Keratinocyte (primary cell): ENCODE measurements at regions not wholly inside any gene's neighbourhood (a gene's known extent, or its start where the extent isn't known, plus 50 kb on each side); places are given as distances from the start of the nearest gene placed in this dataset.

Experiments
- DNase-seq: peaks from one replicate; pipeline ENCODE4 v3.0.0-alpha.2; 2011; ENCODE audit warnings: low read depth, missing footprints, low spot score
- FAIRE-seq: peaks from 2 replicates; lab custom pipeline; 2011; peaks lifted over from hg19 to GRCh38; lab: Jason Lieb, UNC
- H2AFZ ChIP-seq: 2 replicates; pipeline ENCODE4 v1.6.0; 2012; ENCODE audit warnings: low read length, control low read depth, inconsistent platforms; ENCODE audit not compliant: control insufficient read depth
- H3K27ac ChIP-seq: 2 replicates; pipeline ENCODE4 v1.5.1; 2011; ENCODE audit warnings: low read length; ENCODE audit not compliant: control insufficient read depth, insufficient read depth
- H3K27me3 ChIP-seq: 3 replicates; pipeline ENCODE4 v1.6.0; 2011; ENCODE audit warnings: low read length; ENCODE audit not compliant: control insufficient read depth, insufficient read depth; ENCODE audit errors: extremely low read depth
- H3K36me3 ChIP-seq, 2 experiments: 2 replicates in 1 of 2; 3 replicates in 1 of 2; pipeline ENCODE4 v1.5.1; 2011; ENCODE audit warnings: low read length in 2 of 2, mild to moderate bottlenecking in 1 of 2; ENCODE audit not compliant: control insufficient read depth in 2 of 2, insufficient read depth in 2 of 2; ENCODE audit errors: extremely low read depth in 1 of 2
- H3K4me1 ChIP-seq: 3 replicates; pipeline ENCODE4 v1.5.1; 2011; ENCODE audit warnings: low read length; ENCODE audit not compliant: control insufficient read depth, insufficient read depth; ENCODE audit errors: extremely low read depth
- H3K4me2 ChIP-seq: 3 replicates; pipeline ENCODE4 v1.6.0; 2011; ENCODE audit warnings: low read depth, low read length; ENCODE audit not compliant: control insufficient read depth, insufficient read depth; ENCODE audit errors: extremely low read depth
- H3K4me3 ChIP-seq, 3 experiments: fragments of 200-600 bp in 1 of 3; sonication (generic) in 1 of 3; 2 replicates in 2 of 3; 3 replicates in 1 of 3; pipeline ENCODE4 v1.5.1; 2011 to 2016; ENCODE audit warnings: low read length in 3 of 3, mild to moderate bottlenecking in 3 of 3, control low read depth in 2 of 3, inconsistent platforms in 1 of 3, low read depth in 1 of 3, mixed read lengths in 1 of 3, mixed run types in 1 of 3, moderate library complexity in 1 of 3; ENCODE audit not compliant: control insufficient read depth in 2 of 3, insufficient read depth in 2 of 3; ENCODE audit errors: extremely low read depth in 1 of 3
- H3K79me2 ChIP-seq: 2 replicates; pipeline ENCODE4 v1.6.0; 2012; ENCODE audit warnings: low read length; ENCODE audit not compliant: control insufficient read depth, insufficient read depth
- H3K9ac ChIP-seq: 3 replicates; pipeline ENCODE4 v1.6.0; 2011; ENCODE audit warnings: low read length; ENCODE audit not compliant: control insufficient read depth, insufficient read depth; ENCODE audit errors: extremely low read depth
- H3K9me1 ChIP-seq: 3 replicates; pipeline ENCODE4 v1.6.0; 2011; ENCODE audit warnings: low read length; ENCODE audit not compliant: control insufficient read depth, insufficient read depth; ENCODE audit errors: extremely low read depth
- H3K9me3 ChIP-seq: 2 replicates; pipeline ENCODE4 v1.5.1; 2012; ENCODE audit warnings: low read depth, low read length; ENCODE audit not compliant: control insufficient read depth
- H4K20me1 ChIP-seq: 3 replicates; pipeline ENCODE4 v1.6.0; 2011; ENCODE audit warnings: low read length; ENCODE audit not compliant: control insufficient read depth, insufficient read depth; ENCODE audit errors: extremely low read depth
- EZH2 ChIP-seq: IDR thresholded peaks from one replicate; pipeline ENCODE4 v1.6.1; 2012; ENCODE audit warnings: inconsistent platforms, mild to moderate bottlenecking, low read length, moderate library complexity
- dilution Hi-C: fragments of 300-500 bp; cut with MboI; formaldehyde crosslinking; loops from one replicate; pipeline ENCODE4 v1.7.0; 2020; ENCODE audit warnings: low sequenced_read_pairs; ENCODE audit not compliant: extremely low pct_ligation_motif_present
- TF ChIP-seq, protein P1 (sequence below), 3 experiments: IDR thresholded peaks in 1 of 3; conservative IDR thresholded peaks in 1 of 3; optimal IDR thresholded peaks in 1 of 3; 2 replicates in 2 of 3; 3 replicates in 1 of 3; pipeline versions ENCODE3 to v1.5.1; 2011; ENCODE audit warnings: low read length in 3 of 3, mild to moderate bottlenecking in 3 of 3, moderate library complexity in 2 of 3, control low read depth in 1 of 3, inconsistent platforms in 1 of 3; ENCODE audit not compliant: insufficient read depth in 2 of 3; ENCODE audit errors: extremely low read depth in 1 of 3

DNA sequence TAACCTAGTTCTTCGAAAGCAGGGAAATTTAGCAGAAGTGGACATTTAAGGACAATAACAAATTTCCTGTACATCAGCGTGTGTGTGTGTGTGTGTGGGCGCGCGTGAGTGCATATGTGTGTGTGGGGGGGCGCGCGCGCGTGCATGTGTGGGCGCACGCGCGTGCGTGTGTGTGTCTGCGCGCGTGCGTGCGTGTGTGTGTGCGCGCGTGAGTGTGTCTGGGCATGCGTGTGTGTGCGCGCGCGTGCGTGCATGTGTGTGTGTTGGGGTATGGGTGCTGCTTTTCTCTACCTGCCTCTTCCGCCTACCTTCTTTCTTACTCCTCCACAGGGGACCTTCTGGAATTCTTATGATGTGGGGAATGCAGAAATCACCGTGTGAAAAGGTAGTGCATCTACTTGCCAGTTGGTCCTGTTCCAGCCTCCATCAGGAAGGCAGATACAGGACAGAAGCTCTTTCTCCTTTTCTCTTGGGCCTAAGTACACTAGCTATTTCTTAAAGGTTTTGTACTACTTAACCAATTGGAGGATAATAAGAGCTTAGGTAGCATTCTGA, 165.4 kb upstream of the KCNK2 start:
- Histone ChIP-seq H3K27ac (no peak overlapping the region), H3K9ac (no peak overlapping the region), H3K4me1 (peaks cover 3% of the 10 kb centered on the region), H3K79me2 (no peaks in the 10 kb centered on the region), H3K9me1 (no peaks in the 10 kb centered on the region), H3K4me2 (no peak overlapping the region), H2AFZ (no peak overlapping the region), H3K4me3 (no peak overlapping the region), H3K27me3 (no peaks in the 10 kb centered on the region), H4K20me1 (no peaks in the 10 kb centered on the region), H3K36me3 (no peaks in the 10 kb centered on the region), H3K9me3 (no peaks in the 10 kb centered on the region)
- dilution Hi-C loops = no loop called here
- DNase-seq (no peak), FAIRE-seq (no peak)
- no peak for TF ChIP-seq EZH2

DNA sequence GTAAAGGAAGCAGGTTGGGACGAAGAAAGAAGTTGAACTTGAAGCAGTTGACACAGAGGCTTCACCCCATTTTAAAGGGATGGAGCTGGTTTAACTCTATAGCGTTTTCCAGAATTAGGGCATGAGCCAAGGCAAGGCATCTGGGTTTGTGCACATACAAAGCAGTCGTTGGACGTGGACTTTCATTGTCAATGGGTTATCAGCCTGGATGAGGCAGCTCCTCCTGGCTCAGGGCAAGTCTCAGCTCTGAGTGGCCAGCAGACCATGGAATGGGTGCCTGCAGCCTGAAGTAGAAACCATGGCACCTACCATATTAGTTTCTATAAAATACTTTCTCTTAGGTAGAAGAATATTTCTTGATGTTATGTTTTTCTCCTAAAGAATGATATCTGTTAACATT, 163.8 kb upstream of the KCNK2 start:
- Histone ChIP-seq H3K79me2 (no peaks in the 10 kb centered on the region), H3K4me3 (no peak overlapping the region), H3K9ac (no peak overlapping the region), H3K27me3 (no peaks in the 10 kb centered on the region), H2AFZ (no peak overlapping the region), H3K4me2 (no peak overlapping the region), H3K27ac (no peak overlapping the region), H3K9me1 (no peaks in the 10 kb centered on the region), H4K20me1 (no peaks in the 10 kb centered on the region), H3K36me3 (no peaks in the 10 kb centered on the region), H3K4me1 (peaks cover 3% of the 10 kb centered on the region), H3K9me3 (no peaks in the 10 kb centered on the region)
- dilution Hi-C loops = no loop called here
- no peak for TF ChIP-seq EZH2
- TF ChIP-seq, protein P1, sequence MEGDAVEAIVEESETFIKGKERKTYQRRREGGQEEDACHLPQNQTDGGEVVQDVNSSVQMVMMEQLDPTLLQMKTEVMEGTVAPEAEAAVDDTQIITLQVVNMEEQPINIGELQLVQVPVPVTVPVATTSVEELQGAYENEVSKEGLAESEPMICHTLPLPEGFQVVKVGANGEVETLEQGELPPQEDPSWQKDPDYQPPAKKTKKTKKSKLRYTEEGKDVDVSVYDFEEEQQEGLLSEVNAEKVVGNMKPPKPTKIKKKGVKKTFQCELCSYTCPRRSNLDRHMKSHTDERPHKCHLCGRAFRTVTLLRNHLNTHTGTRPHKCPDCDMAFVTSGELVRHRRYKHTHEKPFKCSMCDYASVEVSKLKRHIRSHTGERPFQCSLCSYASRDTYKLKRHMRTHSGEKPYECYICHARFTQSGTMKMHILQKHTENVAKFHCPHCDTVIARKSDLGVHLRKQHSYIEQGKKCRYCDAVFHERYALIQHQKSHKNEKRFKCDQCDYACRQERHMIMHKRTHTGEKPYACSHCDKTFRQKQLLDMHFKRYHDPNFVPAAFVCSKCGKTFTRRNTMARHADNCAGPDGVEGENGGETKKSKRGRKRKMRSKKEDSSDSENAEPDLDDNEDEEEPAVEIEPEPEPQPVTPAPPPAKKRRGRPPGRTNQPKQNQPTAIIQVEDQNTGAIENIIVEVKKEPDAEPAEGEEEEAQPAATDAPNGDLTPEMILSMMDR (optimal IDR thresholded peaks at IDR 0.05 in 1 of 3, IDR thresholded peaks at IDR 0.05 in 1 of 3, conservative IDR thresholded peaks at IDR 0.05 in 1 of 3; ENCODE audit: extremely low read depth in 1 of 3, insufficient read depth in 2 of 3, low read length in 3 of 3) = no peak
- FAIRE-seq = no peak
- no peak for DNase-seq

DNA sequence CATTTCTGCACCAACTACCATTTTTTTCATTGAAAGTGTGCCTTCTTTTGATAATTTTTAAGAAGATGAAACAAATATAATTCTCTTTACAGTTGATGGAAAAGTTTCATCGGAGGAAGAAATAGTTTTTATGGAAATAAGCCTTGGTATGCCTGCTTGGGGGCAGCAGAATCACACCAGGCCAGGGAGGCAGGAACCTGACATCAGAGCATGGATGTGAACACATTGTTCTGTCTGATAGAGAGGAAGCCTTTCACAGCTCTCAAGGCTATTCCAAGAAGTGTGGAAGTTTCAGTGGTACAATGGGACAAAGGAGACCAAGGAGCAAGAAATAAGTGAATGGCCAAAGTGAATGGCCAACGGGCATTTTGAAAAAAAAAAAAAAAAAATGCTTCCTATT, 162.2 kb upstream of the KCNK2 start:
- H3K36me3 ChIP-seq = no peaks in the 10 kb centered on the region
- H3K4me3 ChIP-seq = no peak overlapping the region
- H3K9ac ChIP-seq = no peak overlapping the region
- no peak overlapping the region for H2AFZ ChIP-seq
- no peaks in the 10 kb centered on the region for H3K9me3 ChIP-seq
- FAIRE-seq = no peak
- no peak for TF ChIP-seq EZH2
- TF ChIP-seq, protein P1 (optimal IDR thresholded peaks at IDR 0.05 in 1 of 3, IDR thresholded peaks at IDR 0.05 in 1 of 3, conservative IDR thresholded peaks at IDR 0.05 in 1 of 3; ENCODE audit: extremely low read depth in 1 of 3, insufficient read depth in 2 of 3, low read length in 3 of 3) = no peak
- DNase-seq = no peak
- no peaks in the 10 kb centered on the region for H4K20me1 ChIP-seq
- no peak overlapping the region for H3K4me2 ChIP-seq
- dilution Hi-C loops = no loop called here
- H3K9me1 ChIP-seq = no peaks in the 10 kb centered on the region
- no peak overlapping the region for H3K27ac ChIP-seq
- H3K27me3 ChIP-seq = no peaks in the 10 kb centered on the region
- no peaks in the 10 kb centered on the region for H3K79me2 ChIP-seq
- peaks cover 3% of the 10 kb centered on the region for H3K4me1 ChIP-seq
